ENCODE measurements at regions not wholly inside any gene's neighbourhood (a gene's known extent, or its start where the extent isn't known, plus 50 kb on each side); places are given as distances from the start of the nearest gene placed in this dataset.
"Not testable (repeated sequence)": the region's sequence is repeated elsewhere in the genome, so short reads cannot be mapped to it uniquely, and the experiment has no call there.

DNA sequence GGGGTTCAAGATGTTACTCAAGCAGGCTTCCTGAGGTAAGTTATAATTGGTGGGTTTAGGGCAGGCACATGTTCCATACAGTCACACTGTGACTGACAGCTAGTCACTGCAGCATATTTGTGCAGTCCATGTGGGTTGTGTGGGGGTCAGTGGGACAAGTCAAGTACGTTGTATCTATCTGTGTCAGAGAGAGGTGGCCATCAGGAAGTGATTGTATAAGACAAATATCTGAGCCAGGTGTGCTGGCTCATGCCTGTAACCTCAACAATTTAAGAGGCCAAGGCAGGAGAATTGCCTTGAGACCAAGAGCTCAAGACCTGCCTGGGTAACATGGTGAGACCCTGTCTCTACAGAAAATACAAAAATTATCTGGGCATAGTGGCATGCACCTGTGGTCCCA, 509.3 kb downstream of the CENPC start:
- no peak for DNase-seq

DNA sequence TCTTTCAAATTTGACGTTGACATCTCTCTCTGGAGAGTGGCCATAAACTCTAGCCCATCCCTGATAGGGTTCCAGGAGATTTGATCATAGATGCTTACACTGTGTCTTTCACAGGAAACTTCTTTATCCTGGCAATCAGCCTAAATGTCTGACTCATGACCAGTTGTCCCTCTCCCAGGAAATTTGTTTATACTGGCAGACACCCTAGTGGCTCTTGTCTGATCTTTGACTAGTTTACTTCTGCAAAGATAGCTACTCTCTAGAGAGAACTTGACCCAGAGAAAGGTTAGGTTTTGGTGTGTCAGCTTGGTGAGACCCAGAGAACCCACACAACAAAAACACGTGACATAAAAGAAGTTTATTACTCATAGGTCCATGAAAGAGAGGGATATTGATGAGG, 509.8 kb downstream of the CENPC start:
- DNase-seq, result no peak

DNA sequence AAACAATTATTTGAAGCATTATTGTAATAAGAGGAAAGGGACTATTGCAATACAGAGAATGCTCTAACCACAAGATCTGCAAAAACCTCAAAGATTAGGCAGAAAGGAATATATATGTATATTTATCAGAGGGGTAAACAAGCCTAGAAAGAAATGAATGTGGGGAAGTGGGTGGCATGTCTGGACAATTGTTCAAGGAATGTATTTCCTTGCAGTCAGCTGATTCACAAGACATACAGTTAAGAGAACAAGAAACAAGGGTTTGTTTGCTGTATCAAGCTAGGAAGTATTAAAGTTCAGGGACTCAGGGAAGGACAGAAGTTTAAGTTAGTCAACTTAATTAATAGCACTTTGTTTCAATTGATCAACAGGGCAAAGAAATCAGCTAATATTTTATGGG, 514.7 kb downstream of the CENPC start:
- DNase-seq, result no peak

DNA sequence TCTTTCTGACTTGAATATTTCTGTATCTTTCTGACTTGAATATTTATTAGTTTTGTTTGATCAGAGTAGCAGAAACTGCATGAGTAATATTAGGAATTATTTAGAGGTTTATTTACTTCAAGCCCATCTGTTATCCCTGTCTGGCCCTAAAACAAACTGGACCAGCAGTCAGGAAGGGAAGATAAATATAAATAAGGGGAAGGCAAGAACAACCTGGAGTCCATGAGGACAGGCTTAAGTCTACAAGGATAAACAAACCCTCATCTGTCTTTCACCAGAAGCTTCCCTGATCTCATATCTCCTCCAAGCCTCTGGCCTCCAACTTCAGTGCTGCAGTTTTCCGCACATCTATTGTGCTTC, 524.9 kb downstream of the CENPC start:
- DNase-seq, result no peak

DNA sequence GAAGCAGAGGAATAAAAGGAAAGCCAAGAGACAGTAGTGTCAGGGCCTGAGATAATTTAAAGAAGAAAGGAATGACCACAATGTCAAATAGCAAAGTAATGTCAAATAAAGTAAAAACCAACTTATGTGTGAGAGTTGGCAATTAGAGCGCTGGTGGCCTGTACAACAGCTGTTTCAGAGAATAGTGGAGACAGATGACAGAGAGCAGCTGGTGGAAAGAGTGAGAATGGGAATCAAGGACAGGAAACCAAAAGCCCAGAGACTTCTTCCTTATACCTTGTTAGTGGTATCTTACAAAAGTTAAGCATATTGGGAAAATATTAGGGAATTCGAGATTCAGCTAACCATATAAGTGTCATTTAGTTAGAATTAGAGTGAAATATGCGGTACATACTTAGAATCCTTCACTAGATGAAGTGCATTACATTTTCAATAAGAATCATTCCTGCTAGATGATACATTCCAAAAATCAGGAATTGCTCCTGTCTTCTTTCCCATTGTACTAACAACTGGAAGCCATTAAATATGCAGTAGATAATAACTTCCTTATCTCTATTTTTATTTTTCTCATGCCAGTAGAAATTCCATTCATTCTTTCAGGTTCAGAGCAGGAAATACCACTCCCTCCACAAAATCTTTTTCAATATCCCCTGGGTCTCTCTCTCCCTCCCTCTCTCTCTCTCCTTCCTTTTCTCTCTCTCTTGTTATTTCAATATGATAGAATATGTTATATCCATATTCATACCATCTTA, 525.4 kb downstream of the CENPC start:
- no peak for DNase-seq

DNA sequence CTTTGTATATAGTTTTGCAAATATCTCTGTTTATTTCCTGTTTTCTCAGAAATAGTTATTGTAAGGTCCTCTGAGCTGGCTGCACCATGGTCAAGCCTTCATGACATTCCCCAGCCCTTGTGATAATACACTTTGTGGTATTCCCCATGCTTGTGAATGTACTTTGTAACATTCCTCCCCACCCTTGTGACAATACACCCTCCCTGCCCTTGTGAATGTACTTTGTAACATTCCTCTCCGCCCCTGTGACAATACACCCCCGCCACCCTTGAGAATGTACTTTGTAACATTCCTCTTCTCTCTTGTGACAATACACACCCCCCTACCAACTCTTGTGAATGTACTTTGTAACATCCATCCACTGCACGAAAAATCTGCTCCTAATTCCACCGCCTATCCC, 530.7 kb downstream of the CENPC start:
- no peak for DNase-seq

DNA sequence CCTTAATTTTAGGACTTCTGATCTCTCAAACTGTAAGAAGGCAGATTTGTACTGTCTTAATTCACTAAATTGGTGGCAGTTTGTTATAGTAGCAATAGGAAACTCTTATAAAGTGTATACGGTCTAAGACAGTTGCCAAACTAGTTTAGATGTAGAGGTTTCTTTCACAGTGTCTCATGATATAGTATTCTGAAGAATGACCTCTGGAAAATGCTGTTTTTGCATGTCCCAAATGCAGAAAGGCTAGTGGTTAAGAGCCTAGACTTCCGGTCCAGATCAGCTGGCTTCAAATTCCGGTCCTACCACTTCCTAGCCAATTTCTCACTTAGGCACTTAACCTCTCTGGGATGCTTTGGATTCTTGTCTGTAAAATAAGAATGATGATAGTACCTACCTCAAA, 538.5 kb downstream of the CENPC start:
- no peak for DNase-seq

DNA sequence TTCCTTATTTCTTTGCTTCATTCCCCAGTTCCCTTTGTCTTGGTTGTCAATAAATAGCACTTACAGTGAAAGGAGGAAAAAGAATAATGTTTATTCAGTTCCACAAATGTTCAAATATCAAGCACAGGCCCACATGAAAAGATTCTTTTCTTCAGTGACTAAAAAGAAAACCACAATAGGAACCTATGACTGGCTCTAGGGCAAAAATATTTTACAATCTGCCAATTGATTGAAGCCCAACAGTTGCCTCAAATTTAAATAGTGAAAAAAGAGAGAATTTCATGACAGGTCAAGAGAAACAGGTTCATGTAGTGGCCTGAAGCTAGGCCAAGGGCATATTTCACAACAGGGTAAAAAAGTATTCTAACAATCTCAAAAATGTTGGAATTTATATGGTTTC, 553.8 kb downstream of the CENPC start:
- DNase-seq, result no peak

DNA sequence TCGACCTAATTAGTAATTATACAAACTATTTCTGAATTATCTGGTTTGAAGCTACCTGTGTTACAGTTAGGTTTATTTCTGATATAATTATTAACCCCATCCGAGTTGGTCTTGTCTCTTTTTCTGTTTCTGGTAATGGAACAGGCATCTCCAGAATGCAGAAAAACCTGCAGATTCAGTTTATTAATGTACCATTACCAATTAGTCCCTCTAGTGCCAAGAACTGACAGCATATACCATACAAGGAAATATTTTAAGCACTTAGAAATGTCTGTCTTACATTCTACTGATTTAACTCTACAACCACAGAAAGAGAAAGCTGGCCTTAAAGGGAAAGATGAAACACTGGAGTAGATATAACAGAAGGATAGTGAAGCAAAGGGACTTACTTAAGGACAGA, 570.6 kb downstream of the CENPC start:
- no peak for DNase-seq

DNA sequence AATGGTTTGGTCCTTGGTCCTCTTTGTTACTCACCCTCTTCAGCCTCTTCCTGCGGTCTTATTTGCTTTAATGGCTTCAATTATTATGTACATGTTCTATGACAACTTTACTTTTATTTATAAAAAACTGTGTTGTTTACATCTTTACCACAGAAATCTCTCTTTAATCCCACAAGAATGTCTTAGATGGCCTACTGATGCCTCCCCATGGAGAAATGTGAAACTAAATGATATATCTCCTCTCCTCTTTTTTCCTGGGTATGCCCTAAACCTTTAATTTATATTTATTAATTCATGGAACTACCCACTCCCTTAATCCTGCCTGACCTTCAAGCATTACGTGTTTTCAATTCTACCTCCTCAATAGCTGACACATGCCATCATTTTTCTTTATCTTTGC, 573.2 kb downstream of the CENPC start:
- DNase-seq, result no peak

DNA sequence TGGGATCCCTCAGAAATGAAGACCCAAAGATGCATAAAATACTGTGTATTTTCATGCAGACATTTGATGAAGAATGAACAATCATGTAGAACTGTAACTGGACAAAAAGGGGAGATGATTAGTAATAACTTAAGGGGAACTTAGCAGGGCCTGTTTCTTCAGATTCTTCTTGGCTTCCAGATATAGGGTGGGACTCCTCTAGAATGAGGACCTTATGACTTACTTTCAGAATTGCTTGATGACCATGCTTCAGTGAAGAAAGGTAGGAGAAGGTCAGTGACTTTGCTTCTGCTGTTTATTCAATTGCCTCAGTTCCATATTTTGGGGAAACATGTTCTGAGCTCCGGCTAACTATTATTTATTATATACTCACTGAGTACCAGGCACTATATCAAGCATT, 580.8 kb downstream of the CENPC start:
- no peak for DNase-seq

DNA sequence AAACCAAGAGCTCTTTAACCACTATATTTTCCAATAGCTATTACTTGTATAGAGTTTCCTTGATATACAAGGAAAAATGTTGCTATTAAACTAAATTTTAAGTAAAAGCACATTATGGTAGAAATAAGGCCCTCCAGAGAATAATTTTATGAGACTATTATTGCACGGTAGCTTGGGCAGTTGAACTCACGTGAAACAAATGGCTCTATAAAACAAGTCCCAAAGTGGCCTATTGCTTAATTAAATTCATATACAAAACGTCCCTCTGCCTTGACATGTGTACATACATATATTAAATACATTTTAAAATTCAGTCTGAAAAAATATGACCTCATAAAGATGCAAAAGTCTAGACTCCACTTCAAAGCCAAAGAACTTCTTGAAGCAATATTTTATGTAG, 582.2 kb downstream of the CENPC start:
- no peak for DNase-seq

DNA sequence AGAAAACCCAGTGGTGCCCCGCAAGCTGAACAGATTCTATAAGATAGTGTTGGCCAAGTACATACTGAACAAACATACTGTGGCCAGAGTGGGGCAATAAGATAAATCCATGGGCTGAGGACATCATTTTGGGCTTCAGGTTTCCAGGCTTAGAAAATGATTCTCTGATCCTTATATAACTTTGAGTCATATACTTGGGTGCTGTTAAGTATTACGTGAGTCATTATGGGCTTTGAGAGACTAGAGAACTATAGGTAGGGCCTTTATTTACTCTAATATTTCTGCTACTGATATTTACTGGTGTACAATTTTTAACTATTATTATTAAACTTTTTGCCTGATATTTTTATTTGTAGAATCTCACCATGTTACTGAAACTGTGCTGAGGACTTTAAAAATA, 586.1 kb downstream of the CENPC start:
- no peak for DNase-seq

DNA sequence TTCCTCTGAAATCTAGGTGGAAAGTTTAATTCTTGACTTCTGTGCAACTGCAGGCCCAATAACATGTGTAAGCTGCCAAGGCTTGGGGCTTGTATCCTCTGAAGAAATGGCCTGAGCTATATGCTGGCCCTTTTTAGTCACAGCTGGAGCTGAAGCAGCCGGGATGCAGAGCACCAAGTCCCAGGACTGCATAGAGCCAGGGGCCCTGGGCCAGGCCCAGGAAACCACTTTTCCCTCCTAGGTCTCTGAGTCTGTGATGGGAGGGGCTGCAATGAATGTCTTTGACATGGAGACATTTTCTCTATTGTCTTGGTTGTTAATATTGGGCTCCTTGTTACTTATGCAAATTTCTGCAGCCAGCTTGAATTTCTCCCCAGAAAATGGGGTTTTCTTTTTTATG, 588.5 kb downstream of the CENPC start:
- DNase-seq, result no peak

DNA sequence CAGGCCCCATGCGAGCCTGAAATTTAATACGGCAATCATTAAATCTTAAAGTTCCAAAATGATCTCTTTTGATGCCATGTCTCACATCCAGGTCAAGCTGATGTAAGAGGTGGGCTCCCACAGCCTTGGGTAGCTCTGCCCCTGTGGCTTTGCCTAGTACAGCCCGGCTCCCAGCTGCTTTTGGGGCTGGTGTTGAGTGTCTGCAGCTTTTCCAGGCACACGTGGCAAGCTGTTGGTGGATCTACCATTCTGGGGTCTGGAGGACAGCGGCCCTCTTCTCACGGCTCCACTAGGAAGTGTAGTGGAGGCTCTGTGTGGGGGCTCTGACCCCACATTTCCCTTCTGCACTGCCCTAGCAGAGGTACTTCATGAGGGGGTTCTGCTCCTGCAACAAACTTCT, 588.9 kb downstream of the CENPC start:
- no peak for DNase-seq

DNA sequence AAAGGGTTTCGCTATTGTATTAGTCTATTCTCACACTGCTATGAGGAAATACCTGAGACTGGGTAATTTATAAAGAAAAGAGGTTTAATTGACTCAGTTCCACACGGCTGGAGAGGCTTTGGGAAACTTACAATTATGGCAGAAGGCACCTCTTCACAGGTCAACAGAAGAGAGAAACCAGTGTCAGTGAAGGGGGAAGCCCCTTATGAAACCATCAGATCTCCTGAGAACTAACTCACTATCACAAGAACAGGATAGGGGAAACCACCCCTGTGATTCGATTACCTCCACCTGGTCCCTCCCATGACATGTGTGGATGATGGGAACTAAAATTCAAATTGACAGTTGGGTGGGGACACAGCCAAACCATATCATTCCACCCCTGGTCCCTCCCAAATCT, 589.5 kb downstream of the CENPC start:
- no peak for DNase-seq

DNA sequence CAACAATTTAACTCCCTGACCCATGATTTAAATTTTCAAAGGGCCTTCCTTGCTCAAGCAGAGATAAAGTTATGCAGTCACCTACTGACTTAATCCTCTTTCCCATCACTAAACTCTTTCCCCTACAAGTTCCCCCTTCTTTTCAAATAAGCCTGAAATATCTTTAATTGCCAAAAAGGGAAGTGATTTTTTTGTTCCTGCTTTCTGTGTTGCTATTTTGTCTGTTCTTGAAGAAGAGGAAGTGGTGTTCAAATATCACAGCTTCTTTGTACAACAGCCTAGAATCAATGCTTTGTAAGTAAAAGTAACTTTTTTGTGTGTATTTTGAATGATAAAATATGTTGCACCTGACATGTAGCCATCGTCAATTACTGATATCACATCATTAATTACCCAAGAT, 595.9 kb downstream of the CENPC start:
- DNase-seq, result no peak

DNA sequence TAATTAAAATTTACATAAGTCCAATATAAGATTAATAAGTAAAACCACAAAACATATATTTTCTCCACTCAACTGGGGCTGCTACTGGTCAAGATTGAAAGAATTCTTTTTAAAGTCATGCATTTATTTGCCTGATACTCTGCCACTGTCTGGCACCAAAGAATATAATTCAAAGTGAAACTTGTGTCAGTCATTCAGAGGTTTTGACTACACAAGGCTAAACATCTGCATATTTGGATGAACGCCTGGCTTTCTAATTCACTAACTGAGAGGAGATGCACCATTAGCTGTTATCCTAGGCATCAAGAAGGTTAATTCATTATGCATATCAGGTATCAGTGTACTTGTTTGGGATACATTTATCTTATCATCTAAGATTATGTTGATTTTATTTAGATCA, 598.5 kb downstream of the CENPC start:
- no peak for DNase-seq

DNA sequence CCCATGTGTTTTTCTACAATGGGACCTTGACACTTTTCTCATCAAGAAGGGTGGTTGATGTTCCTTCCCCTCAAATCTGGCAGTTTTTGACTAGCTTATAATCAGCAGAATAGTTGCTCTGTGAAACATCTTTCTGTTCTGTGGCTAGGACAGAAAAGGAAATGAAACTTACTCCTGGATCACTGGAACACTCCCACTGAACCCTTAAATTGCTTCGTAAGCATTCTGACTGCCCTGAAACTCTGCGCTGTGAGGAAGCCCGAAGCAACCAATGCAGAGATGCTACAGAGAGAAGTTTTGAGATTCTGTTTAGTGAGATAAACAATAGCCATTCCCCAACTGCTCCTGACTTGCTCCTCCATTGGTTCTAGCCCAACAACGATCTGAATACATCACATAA, 602.2 kb downstream of the CENPC start:
- DNase-seq, result no peak

DNA sequence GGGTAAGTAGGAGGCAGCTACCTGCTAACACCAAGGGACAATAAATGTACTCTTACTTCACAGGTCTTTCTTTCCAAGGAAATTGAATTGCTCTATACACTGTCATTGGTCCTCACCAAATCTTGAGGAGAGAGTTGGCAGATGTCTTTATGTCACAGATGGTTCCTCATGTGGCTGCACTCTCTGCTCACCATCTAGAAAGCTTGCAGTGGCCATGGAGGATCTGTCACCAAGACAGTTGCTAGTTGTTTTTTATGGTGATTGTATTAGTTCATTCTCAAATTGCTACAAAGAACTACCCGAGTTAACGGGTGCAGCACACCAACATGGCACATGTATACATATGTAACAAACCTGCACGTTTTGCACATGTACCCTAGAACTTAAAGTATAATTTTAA, 613.3 kb downstream of the CENPC start:
- not testable (repeated sequence) for DNase-seq

DNA sequence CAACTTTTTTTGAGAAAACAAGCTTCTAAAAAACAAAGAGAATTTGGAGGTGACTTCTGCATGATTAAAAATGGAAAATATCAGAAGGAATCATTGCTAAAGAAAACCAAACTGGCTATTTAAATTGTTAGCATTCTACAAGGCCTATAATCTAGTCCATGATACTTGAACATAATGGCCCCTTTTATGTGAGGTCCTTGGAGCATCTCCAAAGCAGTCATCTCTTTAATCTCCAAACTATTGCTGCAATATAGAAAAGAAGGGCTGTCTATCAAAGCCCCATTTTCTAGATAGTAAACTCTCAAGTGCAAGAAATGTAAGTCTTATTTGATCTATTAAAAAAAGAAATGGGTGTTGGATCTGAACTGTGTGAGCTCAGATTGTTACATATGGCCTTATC, 615.1 kb downstream of the CENPC start:
- no peak for DNase-seq

DNA sequence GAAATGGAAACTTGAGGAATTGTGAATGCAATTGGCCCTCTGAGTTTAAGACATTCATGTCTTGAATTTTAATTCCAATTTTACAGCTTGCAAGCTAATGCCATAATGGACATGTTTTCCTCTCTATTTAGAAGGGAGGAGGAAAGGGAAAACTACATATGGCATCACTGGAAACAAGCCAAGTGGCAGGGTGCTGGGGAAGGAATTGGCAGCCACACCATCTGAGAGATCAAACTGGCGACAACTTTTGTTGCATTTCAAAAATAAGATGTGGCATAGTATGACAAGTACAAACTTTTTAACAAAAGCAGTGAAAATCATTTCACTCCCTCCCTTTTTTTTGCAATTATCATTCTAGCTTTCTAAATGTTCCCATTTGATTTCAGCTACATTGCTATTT, 615.6 kb downstream of the CENPC start:
- DNase-seq, result no peak

DNA sequence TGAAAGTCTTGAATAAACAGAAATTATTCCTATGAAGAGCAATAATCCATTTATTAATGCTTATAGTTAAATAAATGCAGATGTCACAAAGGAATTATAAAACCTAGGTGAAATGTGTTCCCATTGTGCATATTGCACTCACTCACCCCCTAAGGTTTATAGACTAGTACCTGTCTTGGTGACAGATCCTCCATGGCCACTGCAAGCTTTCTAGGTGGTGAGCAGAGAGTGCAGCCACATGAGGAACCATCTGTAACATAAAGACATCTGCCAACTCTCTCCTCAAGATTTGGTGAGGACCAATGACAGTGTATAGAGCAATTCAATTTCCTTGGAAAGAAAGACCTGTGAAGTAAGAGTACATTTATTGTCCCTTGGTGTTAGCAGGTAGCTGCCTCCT, 616.4 kb downstream of the CENPC start:
- not testable (repeated sequence) for DNase-seq

DNA sequence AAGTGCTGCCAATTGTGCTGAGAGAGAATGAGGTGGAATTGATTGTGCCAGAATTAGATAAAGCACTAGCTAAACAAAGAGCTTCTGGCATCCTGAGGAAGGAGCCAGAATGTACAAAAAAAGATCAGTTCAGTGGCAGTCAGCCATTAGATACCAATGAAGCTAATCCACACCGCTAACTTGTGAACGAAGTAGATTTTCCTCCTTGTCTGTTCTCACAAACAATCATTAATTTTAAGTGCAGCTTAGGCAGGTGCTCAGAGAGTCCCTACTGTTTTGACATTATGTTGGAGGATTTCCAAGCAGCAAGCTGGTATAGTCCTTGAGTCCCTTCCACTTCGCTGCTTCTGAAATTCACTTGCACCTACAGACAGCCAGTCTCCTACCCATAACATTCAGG, 617.4 kb downstream of the CENPC start:
- DNase-seq, result no peak

DNA sequence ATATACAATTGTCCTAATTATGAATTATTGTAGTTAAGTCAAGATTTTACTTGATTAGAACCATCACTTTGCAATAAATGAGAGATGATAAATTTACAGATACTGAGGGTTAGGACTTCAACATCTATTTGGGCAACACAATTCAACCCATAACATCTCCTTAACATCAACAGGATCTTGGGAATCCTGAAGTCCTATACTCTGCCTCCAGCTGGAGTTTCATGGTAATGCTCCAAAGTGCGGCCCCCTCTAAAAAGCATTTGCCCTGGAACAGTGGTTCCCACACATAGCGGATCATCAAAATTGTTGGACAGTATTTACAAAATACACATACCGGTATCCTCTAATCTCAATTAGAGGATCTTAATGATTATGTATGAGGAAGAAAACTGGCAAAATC, 618.6 kb downstream of the CENPC start:
- no peak for DNase-seq
